Prostate gland (tissue), 2 donors: ENCODE measurements at regions not wholly inside any gene's neighbourhood (a gene's known extent, or its start where the extent isn't known, plus 50 kb on each side); places are given as distances from the start of the nearest gene placed in this dataset.

Experiments used
- CTCF ChIP-seq, 4 experiments: fragments of 200-600 bp in 2 of 4; fragments of 450-650 bp in 2 of 4; sonication (generic) in 2 of 4; IDR thresholded peaks; 1 replicate in 3 of 4; 2 replicates in 1 of 4; pipeline ENCODE4 v1.5.1; 2016 to 2019; ENCODE audit warnings: antibody characterized with exemption in 4 of 4, mild to moderate bottlenecking in 2 of 4, moderate library complexity in 2 of 4
- POLR2A ChIP-seq: fragments of 450-650 bp; IDR thresholded peaks from one replicate; pipeline ENCODE4 v1.6.1; 2016; ENCODE audit warnings: antibody characterized with exemption, mild to moderate bottlenecking

GRCh38 chr7:18262058-18262457 is 233.5 kb upstream of the HDAC9 start:
- TF ChIP-seq CTCF (IDR thresholded peaks at IDR 0.05) = no peak
- no peak for TF ChIP-seq POLR2A
